SKM-1 (cell line): ENCODE measurements at regions not wholly inside any gene's neighbourhood (a gene's known extent, or its start where the extent isn't known, plus 50 kb on each side); places are given as distances from the start of the nearest gene placed in this dataset.
A peak's percentile ranks its signal among the peaks of the same experiment; 100 is the strongest.

Experiments
- DNase-seq: peaks from one replicate; lab custom pipeline; 2025; ENCODE audit not compliant: unreplicated experiment; lab: John Stamatoyannopoulos, UW

DNA sequence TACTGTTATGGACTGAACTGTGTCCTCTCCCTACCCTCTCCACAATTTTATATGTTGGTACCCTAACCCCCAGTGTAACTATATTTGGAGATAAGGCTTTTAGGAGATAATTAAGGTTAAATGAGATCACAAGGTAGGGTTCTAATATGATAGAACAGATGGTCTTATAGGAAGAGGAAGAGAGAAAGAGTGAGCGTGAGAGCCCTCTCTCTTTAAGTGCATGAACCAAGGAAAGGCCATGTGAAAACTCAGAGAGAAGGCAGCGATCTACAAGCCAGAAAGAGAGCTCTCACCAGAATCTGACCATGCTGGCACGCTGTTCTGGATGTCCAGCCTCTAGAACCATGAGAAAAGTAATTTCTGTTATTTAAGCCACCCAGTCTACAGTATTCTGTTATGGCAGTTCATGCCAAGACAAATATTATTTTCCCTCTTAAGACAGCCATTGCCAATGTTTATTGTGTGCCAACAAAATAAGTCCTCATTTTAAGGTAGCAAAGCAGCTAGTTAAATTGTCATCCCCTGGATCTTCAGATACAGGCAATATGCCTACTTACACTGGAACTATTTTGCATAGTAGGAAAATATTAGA is 336.2 kb downstream of the MID1IP1 start:
- no peak for DNase-seq

DNA sequence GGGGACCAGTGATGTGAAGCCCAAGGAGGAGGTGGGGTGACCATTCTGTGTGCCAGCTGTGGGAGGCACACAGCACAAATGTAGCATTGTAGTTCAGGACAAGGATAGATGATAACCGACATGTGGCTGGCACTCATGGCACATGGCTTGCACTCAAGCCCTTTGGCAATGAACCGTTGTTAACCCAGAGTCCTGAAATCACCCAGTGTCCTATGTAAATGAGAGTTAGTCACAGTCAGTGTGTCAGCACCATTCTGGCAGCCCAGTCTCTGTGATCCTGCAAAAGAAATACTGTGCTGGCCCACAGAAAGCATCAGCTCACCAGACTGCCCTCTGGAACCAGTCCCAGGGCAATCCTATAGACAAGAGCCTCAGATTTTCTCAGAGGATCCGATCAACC is 339.3 kb downstream of the MID1IP1 start:
- no peak for DNase-seq

DNA sequence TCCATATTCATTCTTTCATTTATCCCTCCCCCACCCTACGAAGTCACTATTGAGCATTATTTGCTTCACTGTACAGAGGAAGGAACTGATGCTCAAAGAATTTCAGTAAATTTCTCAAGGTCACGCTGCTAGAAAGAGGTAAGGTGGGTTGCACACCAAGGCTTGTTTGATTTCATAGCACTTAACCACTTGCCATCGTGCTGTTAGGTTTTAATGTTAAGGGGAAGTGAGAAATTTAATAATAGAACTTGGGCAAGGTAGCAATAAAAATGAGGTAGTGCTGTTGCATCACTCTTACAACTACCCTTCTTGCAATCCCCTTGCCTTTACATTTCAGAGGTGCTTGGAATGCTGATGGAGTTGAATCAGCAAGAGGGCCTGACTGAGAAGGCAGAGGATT is 343.1 kb downstream of the MID1IP1 start:
- peak; percentile 26 for DNase-seq

DNA sequence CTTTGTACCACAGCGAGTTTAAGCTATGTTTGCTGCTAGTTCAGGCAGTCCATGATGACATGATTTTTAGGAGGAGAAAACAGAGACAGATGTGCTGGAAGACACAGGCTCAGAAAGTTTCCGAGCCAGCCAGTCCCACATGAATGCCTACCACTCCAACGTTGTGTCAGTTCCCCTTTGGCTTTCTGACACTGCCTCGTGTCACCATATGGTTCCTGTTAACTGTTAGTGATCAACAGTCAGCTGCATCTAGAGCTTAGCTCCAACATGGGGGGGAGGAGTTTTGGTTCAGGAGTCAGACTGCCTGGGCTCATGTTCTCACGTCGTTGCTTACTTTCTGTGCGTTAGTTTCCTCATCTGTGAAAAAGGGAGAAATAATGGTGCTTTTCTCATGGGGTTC is 343.7 kb downstream of the MID1IP1 start:
- DNase-seq = peak; percentile 21

DNA sequence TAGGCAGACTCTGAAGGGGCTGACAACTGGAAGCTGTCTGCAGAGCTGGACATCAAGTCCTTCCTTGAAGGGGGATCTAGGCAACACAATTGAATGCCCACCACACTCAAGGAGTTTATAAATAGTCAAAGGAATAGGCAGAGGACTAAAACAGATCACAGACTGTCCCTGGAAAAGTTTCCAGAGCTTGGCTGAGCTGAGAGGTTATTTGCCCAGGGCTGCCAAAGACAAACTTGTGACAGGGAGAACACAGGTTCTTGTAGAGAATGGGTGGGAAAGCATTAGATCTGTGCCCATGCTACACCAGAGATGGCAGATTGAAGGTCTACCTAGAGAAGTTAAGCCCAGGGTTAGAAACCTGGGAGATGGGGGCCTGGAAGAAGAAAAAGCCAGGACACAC is 344.6 kb downstream of the MID1IP1 start:
- no peak for DNase-seq

DNA sequence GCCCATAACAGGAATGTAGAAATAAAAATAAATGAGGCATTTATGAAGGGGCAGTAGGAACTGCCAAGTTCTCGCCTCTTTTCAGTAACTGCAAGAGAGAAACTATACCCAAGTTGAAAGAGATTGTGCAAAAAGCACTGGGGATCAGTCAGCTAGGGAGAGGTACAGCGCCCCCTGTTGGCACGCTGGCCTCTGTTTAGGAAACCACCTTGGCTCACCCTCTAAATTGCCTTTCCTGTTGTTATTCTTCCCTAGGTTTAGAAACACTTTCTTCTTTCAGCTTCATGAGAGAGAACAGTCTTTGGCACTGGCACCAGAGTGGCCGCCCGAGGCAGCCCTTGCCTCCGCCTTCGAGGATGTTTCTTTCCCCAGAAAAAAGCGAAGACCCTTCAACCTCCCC is 348.5 kb downstream of the MID1IP1 start:
- peak; percentile 31 for DNase-seq

DNA sequence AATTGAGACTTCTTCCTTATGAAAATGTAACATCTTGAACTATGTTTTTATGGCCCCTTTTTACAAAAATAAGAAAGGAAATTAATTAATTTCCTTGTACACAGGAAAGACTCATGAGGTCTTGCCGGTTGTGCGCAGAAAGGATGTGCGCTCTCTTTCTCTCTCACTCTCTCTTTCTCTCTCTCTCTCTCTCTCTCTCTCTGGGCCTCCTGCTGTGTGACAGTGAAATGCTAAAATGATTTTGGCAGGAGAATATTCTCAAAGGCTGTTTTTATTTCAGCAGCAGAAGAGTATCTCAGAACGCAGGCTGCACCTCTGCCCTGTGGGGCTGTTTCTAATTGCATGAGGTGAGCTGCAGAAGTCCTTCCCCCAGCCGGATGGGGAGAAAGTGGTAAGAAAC is 349.0 kb downstream of the MID1IP1 start:
- DNase-seq = no peak

DNA sequence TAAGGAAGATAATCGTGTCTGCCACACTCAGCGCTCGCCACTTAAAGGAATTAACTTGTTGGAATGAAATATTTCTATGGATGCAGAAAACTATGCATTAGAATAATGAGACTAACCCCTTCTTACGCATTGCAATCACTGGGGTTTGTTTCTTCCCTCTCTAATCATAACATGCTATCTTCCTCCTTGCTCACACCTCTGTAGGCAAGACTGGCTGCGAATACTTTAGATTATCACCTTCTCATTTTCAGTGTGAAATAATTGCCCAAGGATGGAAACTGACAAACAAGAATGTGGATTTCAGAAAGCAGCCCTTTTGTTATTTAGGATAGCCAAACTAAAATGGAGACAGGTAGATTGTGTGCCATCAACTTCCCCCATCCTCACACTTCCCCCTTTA is 349.4 kb downstream of the MID1IP1 start:
- DNase-seq = no peak

DNA sequence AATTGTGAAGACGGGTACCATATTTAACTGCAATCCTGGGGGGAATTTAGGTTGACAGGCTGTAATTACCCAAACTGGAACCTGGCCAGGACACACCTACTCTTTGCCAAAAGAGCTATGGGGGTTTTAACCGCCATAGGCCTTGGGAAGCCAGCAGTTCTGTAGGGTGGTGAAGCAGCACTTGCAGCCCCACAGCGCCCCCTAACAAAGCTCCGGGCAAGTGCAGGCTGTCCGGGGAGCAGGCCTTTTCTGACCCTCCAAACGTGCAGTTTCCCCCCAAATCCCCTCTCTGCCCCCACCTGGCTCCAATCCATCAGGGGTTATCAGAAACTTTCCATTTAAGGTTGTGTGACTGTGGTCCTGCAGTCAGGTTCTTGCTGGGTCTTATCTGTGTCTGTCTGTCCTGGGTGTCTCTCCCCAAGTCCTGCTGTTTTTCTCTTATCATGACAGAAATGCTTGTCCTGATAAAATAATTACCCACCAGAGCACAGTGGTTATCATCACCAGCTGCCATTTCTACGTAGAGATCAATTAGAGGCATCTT is 350.9 kb downstream of the MID1IP1 start:
- DNase-seq = no peak

DNA sequence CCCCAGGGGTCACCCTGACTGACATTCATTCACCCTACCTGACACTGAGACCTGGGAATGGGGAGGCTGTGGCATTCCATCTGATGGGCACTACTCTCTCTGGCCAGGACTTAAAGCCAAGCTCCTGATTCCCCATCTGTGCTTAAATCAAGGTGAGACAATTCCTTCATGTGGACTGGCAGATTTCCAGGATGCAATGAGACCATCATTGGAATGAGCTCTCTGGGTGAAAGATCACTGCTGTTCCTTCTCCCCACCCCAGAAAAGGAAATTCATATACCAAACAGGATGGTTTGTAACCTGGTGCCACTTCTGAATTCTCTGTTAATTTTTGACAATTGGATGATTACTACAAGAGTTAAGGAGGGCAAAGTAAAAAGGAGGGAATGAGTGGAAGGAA is 354.8 kb downstream of the MID1IP1 start:
- DNase-seq = no peak

DNA sequence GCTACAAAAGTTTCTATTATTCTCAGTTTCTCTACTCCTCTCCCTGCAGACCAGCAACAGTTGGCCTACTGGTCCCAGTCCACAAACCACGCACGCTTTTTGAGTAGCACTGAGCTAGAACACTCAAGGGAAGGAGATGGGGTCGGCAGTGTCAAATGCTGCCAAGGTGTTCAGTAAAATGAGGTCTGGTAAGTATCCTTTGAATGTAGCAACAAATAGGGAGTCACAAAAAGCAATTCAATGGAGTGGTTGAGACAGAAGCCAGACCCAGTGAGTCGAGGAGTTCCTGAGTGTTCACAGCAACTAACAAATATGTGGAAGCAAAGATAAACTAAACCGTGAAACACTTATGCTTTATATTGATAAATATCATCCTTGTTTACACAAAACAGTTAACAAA is 355.7 kb downstream of the MID1IP1 start:
- DNase-seq = no peak

DNA sequence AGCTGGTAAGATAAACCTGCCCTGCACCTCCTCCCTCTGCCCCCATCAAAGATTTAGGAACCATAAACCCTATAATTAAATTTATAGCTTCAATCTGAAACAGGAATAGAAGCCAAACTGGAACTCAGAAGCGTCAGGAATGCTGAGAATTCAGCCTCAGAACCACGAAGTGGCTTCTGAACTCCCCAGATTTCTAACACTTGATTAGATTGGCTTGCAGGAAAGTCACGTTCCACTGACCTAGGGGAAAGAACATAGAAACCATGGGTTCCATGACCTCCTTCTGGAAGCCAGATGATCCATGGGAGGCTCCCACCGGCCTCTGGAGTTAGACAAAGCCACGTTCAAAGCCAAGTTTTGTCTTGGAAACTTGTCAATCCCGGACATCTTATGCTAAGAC is 356.5 kb downstream of the MID1IP1 start:
- DNase-seq = no peak

DNA sequence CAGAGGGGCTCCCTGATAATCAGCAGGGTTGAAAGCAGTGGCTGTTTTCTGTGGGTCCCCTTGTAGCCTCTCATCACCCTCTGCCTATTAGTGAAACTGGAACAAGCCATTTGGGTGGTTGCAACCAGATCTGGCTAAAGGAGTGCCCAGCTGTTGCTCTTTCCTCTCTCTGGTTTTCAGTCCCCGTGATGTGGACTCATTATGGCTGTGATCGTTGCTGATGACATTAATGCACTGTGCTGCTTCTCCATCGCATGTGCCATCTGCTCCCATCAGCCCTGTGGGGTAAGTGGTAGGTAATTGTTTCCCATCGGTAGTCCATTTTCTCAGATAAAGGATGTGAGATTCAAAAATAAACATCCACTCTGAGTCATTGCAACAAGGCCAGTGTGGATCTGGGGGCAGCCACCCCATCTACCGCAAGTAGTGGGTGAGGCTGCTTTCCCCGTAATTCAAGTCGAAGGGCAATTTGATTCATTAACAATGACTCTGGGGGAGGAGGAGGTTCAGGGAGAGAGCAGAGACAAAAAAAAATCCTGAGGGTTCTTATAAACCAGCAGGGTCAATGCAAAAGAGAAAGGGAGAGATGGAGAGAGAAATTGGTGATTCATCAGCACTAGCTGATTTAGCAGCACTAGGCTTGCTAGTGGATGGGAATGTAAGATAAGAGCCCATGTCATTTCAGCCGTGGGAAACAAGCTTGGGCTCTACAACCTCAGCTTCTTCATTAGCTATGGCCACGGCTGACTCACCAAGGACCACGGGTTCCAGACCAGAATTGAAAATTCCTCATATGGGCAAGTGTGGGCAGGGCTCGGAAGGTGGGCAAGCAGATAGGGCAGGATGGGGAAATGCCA is 357.8 kb downstream of the MID1IP1 start:
- DNase-seq = no peak

DNA sequence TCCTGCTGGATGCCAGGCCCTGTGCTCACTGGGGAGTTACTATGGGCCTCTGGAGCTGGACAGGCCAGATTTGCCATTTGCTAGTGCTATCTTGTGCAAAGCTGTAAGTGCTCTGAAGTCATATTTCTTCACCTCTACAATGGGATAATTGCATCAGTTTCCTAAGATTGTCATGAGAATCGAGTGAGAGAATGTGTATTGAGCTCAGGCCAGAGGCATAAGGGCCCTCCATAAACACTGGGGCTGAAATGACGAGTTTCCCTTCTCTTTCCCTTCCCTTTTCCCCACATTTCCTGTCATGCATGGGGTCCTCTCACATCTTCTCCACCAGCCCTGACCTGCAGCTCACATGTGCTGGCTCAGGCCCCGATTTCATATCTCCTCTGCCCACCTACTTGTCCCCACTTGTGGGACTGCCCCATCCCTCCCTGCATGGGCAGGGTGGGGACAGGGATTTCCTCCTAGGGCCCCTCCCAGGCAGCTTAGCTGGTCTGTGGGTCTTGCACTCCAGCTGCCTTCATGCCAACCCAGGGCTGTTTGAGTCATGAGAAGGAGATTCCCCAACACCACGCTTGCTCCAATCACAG is 358.8 kb downstream of the MID1IP1 start:
- no peak for DNase-seq

DNA sequence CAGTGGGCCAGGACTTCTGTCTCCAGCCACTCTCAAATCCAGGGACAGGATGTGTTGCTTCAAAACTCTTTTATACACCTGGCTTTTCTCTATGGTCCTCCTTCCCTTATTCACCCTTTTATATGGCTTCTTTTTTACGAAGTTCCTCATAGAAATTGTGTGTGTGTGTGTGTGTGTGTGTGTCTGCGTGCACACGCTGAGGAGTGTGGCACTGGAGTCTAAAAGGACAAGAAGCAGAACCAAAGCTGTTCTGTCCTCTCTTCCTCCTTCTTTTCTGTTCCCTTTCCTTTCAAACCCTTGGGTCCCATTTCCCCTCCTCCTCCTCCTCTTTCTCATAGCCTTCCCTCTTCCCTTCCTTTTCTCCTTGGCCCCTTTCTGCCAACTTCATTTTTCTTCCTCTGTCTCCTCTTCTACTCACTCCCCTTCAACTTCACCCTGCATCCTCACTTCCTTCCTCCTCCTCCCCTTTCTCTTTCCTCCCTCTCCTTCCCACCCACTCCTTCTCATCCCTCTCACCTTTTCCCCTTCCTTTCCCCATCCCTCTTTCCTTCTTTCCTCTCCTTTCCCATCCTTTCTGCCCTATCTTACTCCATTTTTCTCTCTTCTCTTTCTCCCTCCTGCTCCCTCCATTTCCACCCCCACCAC is 360.5 kb downstream of the MID1IP1 start:
- DNase-seq = no peak

DNA sequence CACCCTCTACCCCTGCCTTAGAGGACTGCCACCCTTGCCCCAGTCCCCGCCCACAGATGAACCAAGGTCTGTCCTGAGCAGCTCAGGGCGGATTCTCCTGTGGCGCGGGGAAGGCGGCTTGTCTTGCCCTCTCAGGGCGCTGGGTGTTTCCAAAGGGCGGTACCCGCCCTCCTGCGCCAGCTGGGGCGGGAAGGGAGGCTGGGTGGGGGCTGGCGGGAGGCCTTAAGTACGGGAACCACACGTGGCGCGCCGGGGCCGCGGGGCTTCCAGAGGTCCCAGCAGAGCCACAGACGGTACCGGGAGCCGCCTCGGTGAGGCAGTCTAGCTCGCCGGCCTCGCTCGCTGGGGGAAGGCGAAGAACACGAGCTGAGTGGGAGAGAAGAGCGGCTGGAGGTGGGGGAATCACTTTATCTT is 361.1 kb downstream of the MID1IP1 start:
- no peak for DNase-seq

DNA sequence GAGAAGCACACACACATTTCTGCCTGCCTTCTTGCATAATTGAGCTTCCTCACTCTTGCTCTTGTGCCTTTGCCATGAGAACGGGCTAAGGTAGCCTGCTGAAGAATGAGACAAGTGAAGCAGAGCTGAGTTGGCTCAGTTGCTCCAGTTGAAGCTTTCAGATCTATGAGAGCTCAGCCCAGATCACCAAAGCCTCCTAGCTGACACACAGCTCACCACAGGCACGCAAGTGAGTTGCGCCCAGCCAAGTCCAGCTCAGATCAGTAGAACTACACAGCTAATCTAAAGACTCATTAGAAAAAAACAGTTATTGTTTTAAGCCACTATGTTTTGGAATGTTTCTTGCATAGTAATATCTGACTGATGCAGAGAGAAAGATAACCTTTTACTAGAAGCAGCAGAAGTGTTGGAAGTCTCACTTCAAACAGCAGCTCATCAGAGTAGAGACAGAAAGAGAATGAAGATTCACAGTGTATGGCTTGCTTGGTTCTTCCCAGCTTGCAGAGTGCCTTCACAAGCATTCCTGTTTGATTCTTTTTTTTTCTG is 362.4 kb downstream of the MID1IP1 start:
- DNase-seq = no peak

DNA sequence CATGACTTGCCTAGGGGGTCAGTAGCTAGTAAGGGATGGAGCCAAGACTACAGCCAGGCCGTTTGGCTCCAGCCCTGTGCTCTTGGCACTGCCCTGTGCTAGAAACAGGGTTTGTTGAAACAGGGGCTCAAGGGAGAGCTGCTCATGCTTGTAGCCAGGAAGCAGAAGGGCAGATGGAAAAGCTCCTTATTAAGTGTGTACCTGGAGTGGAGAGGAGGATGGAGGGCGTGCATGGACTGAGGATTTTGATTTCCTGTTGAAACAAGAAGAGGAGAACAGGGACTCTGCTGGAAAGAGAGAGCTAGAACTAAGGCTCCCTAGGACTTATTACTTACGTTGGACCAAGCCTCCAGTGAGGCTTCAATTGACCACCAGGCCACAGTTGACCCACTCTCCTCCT is 363.0 kb downstream of the MID1IP1 start:
- DNase-seq = no peak

DNA sequence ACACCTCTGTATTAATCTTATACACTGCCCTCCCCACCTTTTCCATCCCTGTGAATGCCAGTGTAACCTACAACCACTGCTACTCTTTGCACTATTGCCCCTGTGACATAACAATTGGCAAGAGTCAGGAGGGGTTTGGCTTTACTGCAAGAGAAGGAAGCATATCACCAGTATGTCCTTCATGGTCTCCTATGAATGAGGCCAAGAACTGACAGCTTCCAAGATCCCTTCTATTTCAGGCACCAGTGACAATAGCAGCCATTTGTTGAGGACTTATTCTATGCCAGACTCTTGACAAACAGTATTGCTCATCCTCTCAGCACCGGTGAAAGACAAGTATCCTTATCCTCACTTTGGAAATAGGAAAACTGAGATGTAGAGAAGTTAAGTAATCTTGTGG is 363.9 kb downstream of the MID1IP1 start:
- no peak for DNase-seq

DNA sequence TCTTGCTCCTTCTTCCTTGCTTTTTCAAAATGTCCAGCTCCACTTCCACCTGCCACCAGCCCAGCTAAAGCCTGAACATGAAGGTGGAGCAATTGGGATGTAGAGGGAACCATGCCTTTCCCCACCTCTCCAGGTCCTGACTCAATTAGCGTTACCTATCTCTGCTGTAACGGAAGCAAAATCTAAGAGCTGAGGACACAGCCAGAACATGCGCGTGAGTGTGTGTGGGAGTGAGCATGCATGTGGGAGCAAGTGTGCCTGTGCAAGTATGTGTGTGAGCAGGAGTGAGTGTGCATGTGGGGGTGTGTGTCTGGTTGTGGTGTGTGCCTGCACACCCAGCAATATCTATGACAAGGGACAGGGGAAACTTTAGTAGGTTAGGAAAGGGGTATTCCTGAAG is 364.5 kb downstream of the MID1IP1 start:
- no peak for DNase-seq

DNA sequence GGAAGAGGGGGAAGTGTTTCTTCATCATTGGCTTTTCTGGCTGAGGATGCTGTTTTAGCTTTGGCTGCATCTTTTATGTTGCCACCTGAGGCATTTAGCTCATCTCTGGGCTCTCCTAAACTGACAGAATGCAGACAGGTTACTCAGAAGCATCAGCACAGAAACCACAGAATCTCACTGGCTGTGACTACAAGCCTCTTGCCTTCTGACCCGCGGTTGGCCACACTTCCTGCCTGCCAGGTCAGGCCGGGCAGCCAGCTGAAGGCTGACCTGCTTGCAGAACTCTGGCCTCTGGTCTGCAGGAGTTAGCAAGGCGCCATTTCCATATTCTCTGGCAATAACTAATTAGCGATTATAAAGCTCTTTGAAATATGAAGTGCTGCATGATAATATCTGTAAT is 366.5 kb downstream of the MID1IP1 start:
- DNase-seq = no peak
